HepG2 (cell line): ENCODE measurements at regions not wholly inside any gene's neighbourhood (a gene's known extent, or its start where the extent isn't known, plus 50 kb on each side); places are given as distances from the start of the nearest gene placed in this dataset.

Experiments used
- ATAC-seq: fragments of 200-7000 bp; cut with Tn5 transposase; 3 replicates; pipeline ENCODE4 v1.9.1; 2020; ENCODE audit warnings: mild to moderate bottlenecking, moderate library complexity
- BruUV-seq: library from RNA; stranded (reverse); fragments of 400-500 nt; replicated peaks from 2 replicates; lab custom pipeline; 2021; lab: Mats Ljungman, UMichigan
- CTCF ChIA-PET: fragments of 300-600 bp; formaldehyde crosslinking; extraction: SDS; loops from one replicate; lab custom pipeline; 2021; ENCODE audit warnings: low total read pairs, inconsistent platforms, low intra/inter-chr PET ratio; lab: Yijun Ruan, JAX
- POLR2A ChIA-PET: fragments of 350-600 bp; sonication (Branson Sonifier 250); formaldehyde crosslinking; loops from one replicate; lab custom pipeline; 2020; ENCODE audit warnings: antibody characterized with exemption, inconsistent platforms; lab: Yijun Ruan, JAX
- DNase-seq: peaks from one replicate; pipeline ENCODE4 v3.0.0-alpha.2; 2015; ENCODE audit warnings: low spot score
- FAIRE-seq: peaks from 3 replicates; lab custom pipeline; 2011; peaks lifted over from hg19 to GRCh38; lab: Jason Lieb, UNC
- H2AFZ ChIP-seq: one replicate; pipeline ENCODE4 v1.6.1; 2011; ENCODE audit warnings: low read length, inconsistent platforms
- H3K27ac ChIP-seq: fragments of 300-600 bp; 3 replicates; pipeline ENCODE4 v1.8.0; 2011; ENCODE audit warnings: mixed run types, mild to moderate bottlenecking, mixed read lengths, low read length, inconsistent platforms; ENCODE audit not compliant: insufficient read depth; ENCODE audit errors: extremely low read length
- H3K27me3 ChIP-seq, 2 experiments: fragments of 200-600 bp in 1 of 2; 2 replicates in 1 of 2; 3 replicates in 1 of 2; pipeline versions ENCODE4 v1.6.0 to v1.8.0; 2011; ENCODE audit warnings: low read length in 2 of 2, mild to moderate bottlenecking in 2 of 2, moderate library complexity in 2 of 2, inconsistent platforms in 1 of 2; ENCODE audit not compliant: insufficient read depth in 2 of 2, control insufficient read depth in 1 of 2
- H3K36me3 ChIP-seq, 2 experiments: fragments of 200-600 bp in 1 of 2; replicated peaks in 1 of 2; 2 replicates in 1 of 2; 3 replicates in 1 of 2; pipeline versions ENCODE4 v1.5.1 to v1.8.0; 2011; ENCODE audit warnings: low read length in 2 of 2, inconsistent platforms in 1 of 2; ENCODE audit not compliant: insufficient read depth in 2 of 2, control insufficient read depth in 1 of 2
- H3K4me1 ChIP-seq: 2 replicates; pipeline ENCODE4 v1.5.1; 2012; ENCODE audit warnings: low read length, inconsistent platforms; ENCODE audit not compliant: insufficient read depth
- H3K4me2 ChIP-seq: 2 replicates; pipeline ENCODE4 v1.6.0; 2011; ENCODE audit warnings: low read depth, low read length, inconsistent platforms
- H3K4me3 ChIP-seq, 3 experiments: fragments of 200-600 bp in 1 of 3; sonication (generic), shearing (Covaris generic) in 1 of 3; replicated peaks in 1 of 3; 2 replicates each; pipeline ENCODE4 v1.5.1; 2011 to 2016; ENCODE audit warnings: low read length in 3 of 3, inconsistent platforms in 2 of 3, low read depth in 2 of 3, mild to moderate bottlenecking in 2 of 3, control low read depth in 1 of 3, mixed read lengths in 1 of 3; ENCODE audit not compliant: insufficient read depth in 1 of 3
- H3K79me2 ChIP-seq: one replicate; pipeline ENCODE4 v1.6.1; 2011; ENCODE audit warnings: low read length, inconsistent platforms; ENCODE audit not compliant: insufficient read depth
- H3K9ac ChIP-seq: 2 replicates; pipeline ENCODE4 v1.6.0; 2011; ENCODE audit warnings: mild to moderate bottlenecking, low read depth, low read length, inconsistent platforms; ENCODE audit not compliant: insufficient read depth
- H3K9me3 ChIP-seq: 2 replicates; pipeline ENCODE4 v1.5.1; 2012; ENCODE audit warnings: mild to moderate bottlenecking, low read length
- H4K20me1 ChIP-seq: 2 replicates; pipeline ENCODE4 v1.6.0; 2011; ENCODE audit warnings: inconsistent platforms, mild to moderate bottlenecking, low read length, moderate library complexity; ENCODE audit not compliant: insufficient read depth
- CC2D1A ChIP-seq: sonication (generic); formaldehyde crosslinking; IDR thresholded peaks from 2 replicates; pipeline ENCODE4 v1.8.1; 2023; ENCODE audit warnings: mild to moderate bottlenecking, missing genetic modification reagents
- FOXA1 ChIP-seq, 2 experiments: fragments of 450-650 bp in 1 of 2; sonication (generic) in 1 of 2; formaldehyde crosslinking in 1 of 2; IDR thresholded peaks; 2 replicates each; pipeline versions ENCODE4 v1.4.0 to v1.6.1; 2016 to 2020; ENCODE audit warnings: missing genetic modification reagents in 1 of 2
- HCFC1 ChIP-seq: fragments of 150-350 bp; IDR thresholded peaks from 2 replicates; pipeline ENCODE4 v1.6.1; 2014; ENCODE audit warnings: low read depth, low read length
- HNRNPL ChIP-seq: fragments of 200-400 bp; formaldehyde crosslinking; IDR thresholded peaks from 2 replicates; pipeline ENCODE4 v1.6.1; 2017; ENCODE audit warnings: mild to moderate bottlenecking, low read depth, low read length
- MED8 ChIP-seq: sonication (generic); formaldehyde crosslinking; IDR thresholded peaks from 2 replicates; pipeline ENCODE4 v1.8.1; 2023; ENCODE audit warnings: mild to moderate bottlenecking, missing genetic modification reagents; ENCODE audit not compliant: insufficient replicate concordance
- NONO ChIP-seq, 2 experiments: fragments of 450-650 bp in 1 of 2; sonication (generic) in 1 of 2; formaldehyde crosslinking in 1 of 2; IDR thresholded peaks in 1 of 2; conservative IDR thresholded peaks in 1 of 2; 2 replicates each; pipeline versions ENCODE4 v1.6.1 to v1.8.0; 2017 to 2022; ENCODE audit warnings: mild to moderate bottlenecking in 1 of 2, missing genetic modification reagents in 1 of 2, moderate library complexity in 1 of 2
- POLR2AphosphoS2 ChIP-seq: IDR thresholded peaks from 2 replicates; pipeline ENCODE4 v1.6.1; 2011; ENCODE audit warnings: low read depth, low read length, improper control_type of control experiment
- POLR2G ChIP-seq: fragments of 200-400 bp; formaldehyde crosslinking; IDR thresholded peaks from 2 replicates; pipeline ENCODE4 v1.6.1; 2018; ENCODE audit warnings: mild to moderate bottlenecking, low read depth, low read length, moderate library complexity
- SATB2 ChIP-seq: sonication (generic); formaldehyde crosslinking; IDR thresholded peaks from 2 replicates; pipeline ENCODE4 v1.5.0; 2020; ENCODE audit warnings: missing genetic modification reagents
- SSRP1 ChIP-seq: IDR thresholded peaks from 2 replicates; pipeline ENCODE4 v1.6.1; 2016; ENCODE audit warnings: control low read depth
- WGBS: methylation state at CpG from one replicate; pipeline ENCODE4 v1.1.6; 2017; ENCODE audit warnings: low lambda C conversion rate; 5-methylcytosine and 5-hydroxymethylcytosine counted together
- in situ Hi-C: cut with HindIII; loops from 2 replicates; pipeline ENCODE4 v1.10.0; 2017; ENCODE audit warnings: low pct_unique_long_range_greater_than_20kb; ENCODE audit not compliant: extremely low pct_ligation_motif_present
- intact Hi-C: fragments of 100-400 bp; cut with micrococcal nuclease; formaldehyde crosslinking; loops from one replicate; pipeline ENCODE4 v1.10.0; 2022; ENCODE audit not compliant: unreplicated experiment
- TF ChIP-seq, protein P1 (sequence below): sonication (generic); formaldehyde crosslinking; IDR thresholded peaks from 2 replicates; pipeline ENCODE4 v1.4.0; 2020; ENCODE audit warnings: missing genetic modification reagents, borderline replicate concordance
- TF ChIP-seq, protein P2 (sequence below): IDR thresholded peaks from 2 replicates; pipeline ENCODE4 v1.6.1; 2016
- TF ChIP-seq, protein P3 (sequence below): sonication (generic); formaldehyde crosslinking; IDR thresholded peaks from 2 replicates; pipeline ENCODE4 v1.4.0; 2020; ENCODE audit warnings: missing genetic modification reagents
- TF ChIP-seq, protein P4 (sequence below): sonication (generic); formaldehyde crosslinking; IDR thresholded peaks from 2 replicates; pipeline ENCODE4 v1.5.1; 2020; ENCODE audit warnings: mild to moderate bottlenecking, missing genetic modification reagents, moderate library complexity

DNA sequence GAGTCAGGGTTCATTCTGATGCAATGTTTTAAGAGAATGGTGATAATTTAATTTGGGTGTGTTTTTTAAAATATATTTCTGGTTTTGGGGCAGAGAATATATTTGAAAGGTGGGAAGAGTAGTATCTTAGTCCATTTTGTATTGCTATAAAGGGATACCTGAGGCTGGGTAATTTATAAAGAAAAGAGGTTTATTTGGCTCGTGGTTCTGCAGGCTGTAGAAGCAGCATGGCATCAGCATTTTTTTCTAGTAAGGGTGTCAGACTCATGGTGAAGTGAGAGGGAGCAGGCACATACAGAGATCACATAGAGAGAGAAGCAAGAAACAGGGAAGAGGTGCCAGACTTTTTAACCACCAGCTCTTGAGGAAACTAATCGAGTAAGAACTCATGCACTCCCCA lies 152.7 kb downstream of the SHOX2 start:
- ATAC-seq (no peak), FAIRE-seq (no peak), DNase-seq (no peak)
- no peak overlapping the region for H3K4me2 ChIP-seq
- POLR2A ChIA-PET = no interaction called here
- CTCF ChIA-PET = no interaction called here
- intact Hi-C loops (no loop called here), in situ Hi-C loops (no loop called here)
- H3K9ac ChIP-seq = no peak overlapping the region
- H2AFZ ChIP-seq = no peak overlapping the region
- H4K20me1 ChIP-seq = no peaks in the 10 kb centered on the region
- H3K4me3 ChIP-seq = no peak overlapping the region
- H3K27ac ChIP-seq = no peak overlapping the region
- BruUV-seq = no TSS peak
- 0% methylated on average over 2 of the region's 2 CpGs for WGBS
- no peaks in the 10 kb centered on the region for H3K9me3 ChIP-seq
- peaks cover 0 to 3% of the 10 kb centered on the region in 2 experiments; a peak in 1 of 5 replicates for H3K27me3 ChIP-seq
- no peaks in the 10 kb centered on the region for H3K4me1 ChIP-seq
- no peaks in the 10 kb centered on the region for H3K36me3 ChIP-seq
- no peaks in the 10 kb centered on the region for H3K79me2 ChIP-seq
- TF ChIP-seq POLR2AphosphoS2 = no peak
- TF ChIP-seq, protein P1, sequence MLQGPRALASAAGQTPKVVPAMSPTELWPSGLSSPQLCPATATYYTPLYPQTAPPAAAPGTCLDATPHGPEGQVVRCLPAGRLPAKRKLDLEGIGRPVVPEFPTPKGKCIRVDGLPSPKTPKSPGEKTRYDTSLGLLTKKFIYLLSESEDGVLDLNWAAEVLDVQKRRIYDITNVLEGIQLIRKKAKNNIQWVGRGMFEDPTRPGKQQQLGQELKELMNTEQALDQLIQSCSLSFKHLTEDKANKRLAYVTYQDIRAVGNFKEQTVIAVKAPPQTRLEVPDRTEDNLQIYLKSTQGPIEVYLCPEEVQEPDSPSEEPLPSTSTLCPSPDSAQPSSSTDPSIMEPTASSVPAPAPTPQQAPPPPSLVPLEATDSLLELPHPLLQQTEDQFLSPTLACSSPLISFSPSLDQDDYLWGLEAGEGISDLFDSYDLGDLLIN (CRISPR knock-in tag) = no peak
- TF ChIP-seq, protein P2, sequence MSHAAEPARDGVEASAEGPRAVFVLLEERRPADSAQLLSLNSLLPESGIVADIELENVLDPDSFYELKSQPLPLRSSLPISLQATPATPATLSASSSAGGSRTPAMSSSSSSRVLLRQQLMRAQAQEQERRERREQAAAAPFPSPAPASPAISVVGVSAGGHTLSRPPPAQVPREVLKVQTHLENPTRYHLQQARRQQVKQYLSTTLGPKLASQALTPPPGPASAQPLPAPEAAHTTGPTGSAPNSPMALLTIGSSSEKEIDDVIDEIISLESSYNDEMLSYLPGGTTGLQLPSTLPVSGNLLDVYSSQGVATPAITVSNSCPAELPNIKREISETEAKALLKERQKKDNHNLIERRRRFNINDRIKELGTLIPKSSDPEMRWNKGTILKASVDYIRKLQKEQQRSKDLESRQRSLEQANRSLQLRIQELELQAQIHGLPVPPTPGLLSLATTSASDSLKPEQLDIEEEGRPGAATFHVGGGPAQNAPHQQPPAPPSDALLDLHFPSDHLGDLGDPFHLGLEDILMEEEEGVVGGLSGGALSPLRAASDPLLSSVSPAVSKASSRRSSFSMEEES (CRISPR knock-in tag) = no peak
- TF ChIP-seq, protein P3, sequence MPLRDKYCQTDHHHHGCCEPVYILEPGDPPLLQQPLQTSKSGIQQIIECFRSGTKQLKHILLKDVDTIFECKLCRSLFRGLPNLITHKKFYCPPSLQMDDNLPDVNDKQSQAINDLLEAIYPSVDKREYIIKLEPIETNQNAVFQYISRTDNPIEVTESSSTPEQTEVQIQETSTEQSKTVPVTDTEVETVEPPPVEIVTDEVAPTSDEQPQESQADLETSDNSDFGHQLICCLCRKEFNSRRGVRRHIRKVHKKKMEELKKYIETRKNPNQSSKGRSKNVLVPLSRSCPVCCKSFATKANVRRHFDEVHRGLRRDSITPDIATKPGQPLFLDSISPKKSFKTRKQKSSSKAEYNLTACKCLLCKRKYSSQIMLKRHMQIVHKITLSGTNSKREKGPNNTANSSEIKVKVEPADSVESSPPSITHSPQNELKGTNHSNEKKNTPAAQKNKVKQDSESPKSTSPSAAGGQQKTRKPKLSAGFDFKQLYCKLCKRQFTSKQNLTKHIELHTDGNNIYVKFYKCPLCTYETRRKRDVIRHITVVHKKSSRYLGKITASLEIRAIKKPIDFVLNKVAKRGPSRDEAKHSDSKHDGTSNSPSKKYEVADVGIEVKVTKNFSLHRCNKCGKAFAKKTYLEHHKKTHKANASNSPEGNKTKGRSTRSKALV (CRISPR knock-in tag) = no peak
- TF ChIP-seq SSRP1 (CRISPR knock-in tag) = no peak
- TF ChIP-seq FOXA1 (IDR thresholded peaks at IDR 0.05) = no peak
- no peak for TF ChIP-seq FOXA1 (CRISPR knock-in tag; IDR thresholded peaks at IDR 0.05)
- TF ChIP-seq, protein P4, sequence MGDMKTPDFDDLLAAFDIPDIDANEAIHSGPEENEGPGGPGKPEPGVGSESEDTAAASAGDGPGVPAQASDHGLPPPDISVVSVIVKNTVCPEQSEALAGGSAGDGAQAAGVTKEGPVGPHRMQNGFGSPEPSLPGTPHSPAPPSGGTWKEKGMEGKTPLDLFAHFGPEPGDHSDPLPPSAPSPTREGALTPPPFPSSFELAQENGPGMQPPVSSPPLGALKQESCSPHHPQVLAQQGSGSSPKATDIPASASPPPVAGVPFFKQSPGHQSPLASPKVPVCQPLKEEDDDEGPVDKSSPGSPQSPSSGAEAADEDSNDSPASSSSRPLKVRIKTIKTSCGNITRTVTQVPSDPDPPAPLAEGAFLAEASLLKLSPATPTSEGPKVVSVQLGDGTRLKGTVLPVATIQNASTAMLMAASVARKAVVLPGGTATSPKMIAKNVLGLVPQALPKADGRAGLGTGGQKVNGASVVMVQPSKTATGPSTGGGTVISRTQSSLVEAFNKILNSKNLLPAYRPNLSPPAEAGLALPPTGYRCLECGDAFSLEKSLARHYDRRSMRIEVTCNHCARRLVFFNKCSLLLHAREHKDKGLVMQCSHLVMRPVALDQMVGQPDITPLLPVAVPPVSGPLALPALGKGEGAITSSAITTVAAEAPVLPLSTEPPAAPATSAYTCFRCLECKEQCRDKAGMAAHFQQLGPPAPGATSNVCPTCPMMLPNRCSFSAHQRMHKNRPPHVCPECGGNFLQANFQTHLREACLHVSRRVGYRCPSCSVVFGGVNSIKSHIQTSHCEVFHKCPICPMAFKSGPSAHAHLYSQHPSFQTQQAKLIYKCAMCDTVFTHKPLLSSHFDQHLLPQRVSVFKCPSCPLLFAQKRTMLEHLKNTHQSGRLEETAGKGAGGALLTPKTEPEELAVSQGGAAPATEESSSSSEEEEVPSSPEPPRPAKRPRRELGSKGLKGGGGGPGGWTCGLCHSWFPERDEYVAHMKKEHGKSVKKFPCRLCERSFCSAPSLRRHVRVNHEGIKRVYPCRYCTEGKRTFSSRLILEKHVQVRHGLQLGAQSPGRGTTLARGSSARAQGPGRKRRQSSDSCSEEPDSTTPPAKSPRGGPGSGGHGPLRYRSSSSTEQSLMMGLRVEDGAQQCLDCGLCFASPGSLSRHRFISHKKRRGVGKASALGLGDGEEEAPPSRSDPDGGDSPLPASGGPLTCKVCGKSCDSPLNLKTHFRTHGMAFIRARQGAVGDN (CRISPR knock-in tag) = no peak
- TF ChIP-seq HNRNPL = no peak
- TF ChIP-seq SATB2 (CRISPR knock-in tag) = no peak
- no peak for TF ChIP-seq NONO (IDR thresholded peaks at IDR 0.05)
- TF ChIP-seq NONO (CRISPR knock-in tag; conservative IDR thresholded peaks at IDR 0.05) = no peak
- no peak for TF ChIP-seq HCFC1
- no peak for TF ChIP-seq MED8 (CRISPR knock-in tag)
- no peak for TF ChIP-seq CC2D1A (CRISPR knock-in tag)
- TF ChIP-seq POLR2G = no peak
